GM10266 (cell line): ENCODE measurements at regions not wholly inside any gene's neighbourhood (a gene's known extent, or its start where the extent isn't known, plus 50 kb on each side); places are given as distances from the start of the nearest gene placed in this dataset.
"Not testable (repeated sequence)": the region's sequence is repeated elsewhere in the genome, so short reads cannot be mapped to it uniquely, and the experiment has no call there.

ENCODE experiments used
- DNase-seq: peaks from one replicate; pipeline ENCODE4 v3.0.0; 2012; ENCODE audit errors: extremely low spot score
- CTCF ChIP-seq: IDR thresholded peaks from 2 replicates; pipeline ENCODE4 v1.5.1; 2012; ENCODE audit warnings: mild to moderate bottlenecking, low read depth; ENCODE audit not compliant: control insufficient read depth, insufficient read depth; ENCODE audit errors: missing control alignments

- DNase-seq = no peak
- TF ChIP-seq CTCF = no peak
Measured at GRCh38 chrX:125651426-125651825, 331.8 kb downstream of the TEX13C start.

GRCh38 chrX:125654501-125654900 lies 334.8 kb downstream of the TEX13C start:
- no peak for DNase-seq
- TF ChIP-seq CTCF = no peak

- TF ChIP-seq CTCF = no peak
- no peak for DNase-seq
Measured at GRCh38 chrX:125673758-125674157, 354.1 kb downstream of the TEX13C start.

GRCh38 chrX:125678258-125678657 lies 358.6 kb downstream of the TEX13C start:
- DNase-seq = no peak
- no peak for TF ChIP-seq CTCF

GRCh38 chrX:125680366-125680765 lies 360.7 kb downstream of the TEX13C start:
- DNase-seq = no peak
- no peak for TF ChIP-seq CTCF

GRCh38 chrX:125681058-125681457 lies 361.4 kb downstream of the TEX13C start:
- no peak for DNase-seq
- no peak for TF ChIP-seq CTCF

- TF ChIP-seq CTCF = no peak
- DNase-seq = no peak
Measured at GRCh38 chrX:125681507-125681906, 361.8 kb downstream of the TEX13C start.

GRCh38 chrX:125690522-125690921 lies 370.9 kb downstream of the TEX13C start:
- not testable (repeated sequence) for DNase-seq
